HL-60 (cell line): ENCODE measurements at regions not wholly inside any gene's neighbourhood (a gene's known extent, or its start where the extent isn't known, plus 50 kb on each side); places are given as distances from the start of the nearest gene placed in this dataset.

Source experiments
- DNase-seq, 2 experiments: peaks; one replicate each; pipeline ENCODE4 v3.0.0-alpha.2; 2010 to 2020; ENCODE audit warnings: low read depth in 1 of 2, low spot score in 1 of 2
- H3K27ac ChIP-seq: fragments of 250-450 bp; sonication (Bioruptor Pico); replicated peaks from 2 replicates; pipeline ENCODE4 v1.5.1; 2020; ENCODE audit warnings: mild to moderate bottlenecking, moderate library complexity
- H3K27me3 ChIP-seq: fragments of 250-450 bp; sonication (Bioruptor Pico); 2 replicates; pipeline ENCODE4 v1.5.1; 2021; ENCODE audit warnings: mild to moderate bottlenecking, moderate library complexity; ENCODE audit not compliant: insufficient read depth, poor library complexity, severe bottlenecking
- H3K4me3 ChIP-seq: replicated peaks from 2 replicates; pipeline ENCODE4 v1.5.1; 2011; ENCODE audit warnings: mild to moderate bottlenecking, control low read depth, low read length; ENCODE audit not compliant: insufficient read depth
- GABPA ChIP-seq: IDR thresholded peaks from 2 replicates; pipeline ENCODE4 v1.6.1; 2012; ENCODE audit warnings: low read depth
- POLR2AphosphoS5 ChIP-seq: IDR thresholded peaks from 2 replicates; pipeline ENCODE4 v1.6.1; 2012; ENCODE audit warnings: low read depth
- SPI1 ChIP-seq: IDR thresholded peaks from 2 replicates; pipeline ENCODE4 v1.6.1; 2012; ENCODE audit warnings: low read depth, mild to moderate bottlenecking, borderline replicate concordance
- TF ChIP-seq, protein P1 (sequence below): IDR thresholded peaks from one replicate; pipeline ENCODE4 v1.5.1; 2011; ENCODE audit warnings: low read length, control low read depth, inconsistent platforms; ENCODE audit not compliant: insufficient read depth
- TF ChIP-seq, protein P2 (sequence below): IDR thresholded peaks from 2 replicates; pipeline ENCODE4 v1.6.1; 2012; ENCODE audit warnings: low read depth; ENCODE audit not compliant: insufficient replicate concordance

DNA sequence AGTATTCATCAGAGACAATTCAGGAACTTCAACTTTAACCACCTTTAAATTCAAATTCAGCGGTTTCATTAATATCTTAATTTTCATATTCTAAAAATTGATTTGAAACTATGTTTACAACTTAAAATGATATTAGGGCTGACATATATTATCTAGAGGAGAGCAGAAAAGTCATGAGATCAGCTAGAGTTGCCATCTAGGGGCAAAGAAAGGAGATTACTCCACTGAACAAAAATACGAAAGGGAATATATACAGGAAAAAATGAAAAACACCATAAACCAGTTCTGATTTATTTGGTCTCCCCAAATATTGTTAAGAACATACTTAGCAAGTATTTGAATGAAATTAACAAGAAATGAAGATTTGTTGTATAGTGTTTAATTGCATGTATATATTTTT lies 946.3 kb downstream of the DTWD2 start:
- no peaks in the 10 kb centered on the region for H3K27me3 ChIP-seq
- no peak overlapping the region for H3K4me3 ChIP-seq
- DNase-seq: no peak
- no peak overlapping the region for H3K27ac ChIP-seq
- TF ChIP-seq GABPA (no peak), POLR2AphosphoS5 (no peak), SPI1 (no peak)
- TF ChIP-seq, protein P1, sequence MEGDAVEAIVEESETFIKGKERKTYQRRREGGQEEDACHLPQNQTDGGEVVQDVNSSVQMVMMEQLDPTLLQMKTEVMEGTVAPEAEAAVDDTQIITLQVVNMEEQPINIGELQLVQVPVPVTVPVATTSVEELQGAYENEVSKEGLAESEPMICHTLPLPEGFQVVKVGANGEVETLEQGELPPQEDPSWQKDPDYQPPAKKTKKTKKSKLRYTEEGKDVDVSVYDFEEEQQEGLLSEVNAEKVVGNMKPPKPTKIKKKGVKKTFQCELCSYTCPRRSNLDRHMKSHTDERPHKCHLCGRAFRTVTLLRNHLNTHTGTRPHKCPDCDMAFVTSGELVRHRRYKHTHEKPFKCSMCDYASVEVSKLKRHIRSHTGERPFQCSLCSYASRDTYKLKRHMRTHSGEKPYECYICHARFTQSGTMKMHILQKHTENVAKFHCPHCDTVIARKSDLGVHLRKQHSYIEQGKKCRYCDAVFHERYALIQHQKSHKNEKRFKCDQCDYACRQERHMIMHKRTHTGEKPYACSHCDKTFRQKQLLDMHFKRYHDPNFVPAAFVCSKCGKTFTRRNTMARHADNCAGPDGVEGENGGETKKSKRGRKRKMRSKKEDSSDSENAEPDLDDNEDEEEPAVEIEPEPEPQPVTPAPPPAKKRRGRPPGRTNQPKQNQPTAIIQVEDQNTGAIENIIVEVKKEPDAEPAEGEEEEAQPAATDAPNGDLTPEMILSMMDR: no peak
- TF ChIP-seq, protein P2, sequence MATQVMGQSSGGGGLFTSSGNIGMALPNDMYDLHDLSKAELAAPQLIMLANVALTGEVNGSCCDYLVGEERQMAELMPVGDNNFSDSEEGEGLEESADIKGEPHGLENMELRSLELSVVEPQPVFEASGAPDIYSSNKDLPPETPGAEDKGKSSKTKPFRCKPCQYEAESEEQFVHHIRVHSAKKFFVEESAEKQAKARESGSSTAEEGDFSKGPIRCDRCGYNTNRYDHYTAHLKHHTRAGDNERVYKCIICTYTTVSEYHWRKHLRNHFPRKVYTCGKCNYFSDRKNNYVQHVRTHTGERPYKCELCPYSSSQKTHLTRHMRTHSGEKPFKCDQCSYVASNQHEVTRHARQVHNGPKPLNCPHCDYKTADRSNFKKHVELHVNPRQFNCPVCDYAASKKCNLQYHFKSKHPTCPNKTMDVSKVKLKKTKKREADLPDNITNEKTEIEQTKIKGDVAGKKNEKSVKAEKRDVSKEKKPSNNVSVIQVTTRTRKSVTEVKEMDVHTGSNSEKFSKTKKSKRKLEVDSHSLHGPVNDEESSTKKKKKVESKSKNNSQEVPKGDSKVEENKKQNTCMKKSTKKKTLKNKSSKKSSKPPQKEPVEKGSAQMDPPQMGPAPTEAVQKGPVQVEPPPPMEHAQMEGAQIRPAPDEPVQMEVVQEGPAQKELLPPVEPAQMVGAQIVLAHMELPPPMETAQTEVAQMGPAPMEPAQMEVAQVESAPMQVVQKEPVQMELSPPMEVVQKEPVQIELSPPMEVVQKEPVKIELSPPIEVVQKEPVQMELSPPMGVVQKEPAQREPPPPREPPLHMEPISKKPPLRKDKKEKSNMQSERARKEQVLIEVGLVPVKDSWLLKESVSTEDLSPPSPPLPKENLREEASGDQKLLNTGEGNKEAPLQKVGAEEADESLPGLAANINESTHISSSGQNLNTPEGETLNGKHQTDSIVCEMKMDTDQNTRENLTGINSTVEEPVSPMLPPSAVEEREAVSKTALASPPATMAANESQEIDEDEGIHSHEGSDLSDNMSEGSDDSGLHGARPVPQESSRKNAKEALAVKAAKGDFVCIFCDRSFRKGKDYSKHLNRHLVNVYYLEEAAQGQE: no peak

DNA sequence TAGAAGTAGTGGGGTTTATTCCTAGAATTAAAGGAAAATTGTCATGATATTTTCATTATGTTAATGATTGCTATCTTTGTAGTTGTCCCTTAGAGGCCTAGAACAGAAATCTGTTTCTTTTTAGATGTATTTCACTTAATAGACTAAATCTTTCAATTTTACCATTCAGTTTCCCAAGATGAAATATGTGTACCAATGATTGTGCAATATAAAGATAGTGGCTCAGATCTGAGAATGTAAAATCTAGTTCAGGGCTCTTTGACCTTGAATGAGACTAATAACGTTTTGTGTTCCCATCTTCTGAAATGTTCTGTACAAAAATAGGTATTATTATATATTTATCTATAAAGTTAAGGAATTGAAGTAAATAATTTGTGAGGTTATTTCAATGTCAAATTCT lies 947.9 kb downstream of the DTWD2 start:
- no peak overlapping the region for H3K4me3 ChIP-seq
- no peak overlapping the region for H3K27ac ChIP-seq
- no peaks in the 10 kb centered on the region for H3K27me3 ChIP-seq
- DNase-seq: no peak
- TF ChIP-seq, protein P1: no peak
- TF ChIP-seq POLR2AphosphoS5: no peak
- TF ChIP-seq GABPA: no peak
- no peak for TF ChIP-seq SPI1
- TF ChIP-seq, protein P2: no peak

DNA sequence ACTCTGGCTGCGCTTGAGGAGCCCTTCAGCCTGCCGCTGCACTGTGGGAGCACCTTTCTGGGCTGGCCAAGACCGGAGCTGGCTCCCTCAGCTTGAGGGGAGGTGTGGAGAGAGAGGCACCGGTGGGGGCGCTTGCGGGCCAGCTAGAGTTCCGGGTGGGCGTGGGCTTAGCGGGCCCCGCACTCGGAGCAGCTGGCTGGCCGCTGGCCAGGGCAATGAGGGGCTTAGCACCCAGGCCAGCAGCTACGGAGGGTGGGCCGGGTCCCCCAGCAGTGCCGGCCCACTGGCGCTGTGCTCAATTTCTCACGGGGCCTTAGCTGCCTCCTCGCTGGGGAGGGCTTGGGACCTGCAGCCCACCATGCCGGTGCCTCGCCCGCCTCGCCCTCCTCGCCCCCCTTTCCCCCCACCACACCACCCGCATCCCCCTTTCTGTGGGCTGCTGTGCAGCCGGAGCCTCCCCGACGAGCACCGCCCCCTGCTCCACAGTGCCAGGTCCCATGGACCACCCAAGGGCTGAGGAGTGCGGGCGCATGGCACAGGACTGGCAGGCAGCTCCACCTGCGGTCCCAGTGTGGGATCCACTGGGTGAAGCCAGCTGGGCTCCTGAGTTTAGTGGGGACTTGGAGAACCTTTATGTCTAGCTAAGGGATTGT lies 954.5 kb downstream of the DTWD2 start:
- no peaks in the 10 kb centered on the region for H3K27me3 ChIP-seq
- no peak overlapping the region for H3K4me3 ChIP-seq
- no peak overlapping the region for H3K27ac ChIP-seq
- TF ChIP-seq GABPA: no peak
- TF ChIP-seq, protein P2: no peak
- TF ChIP-seq, protein P1: no peak
- TF ChIP-seq POLR2AphosphoS5: no peak
- no peak for TF ChIP-seq SPI1
- DNase-seq: no peak
